ENCODE measurements at regions not wholly inside any gene's neighbourhood (a gene's known extent, or its start where the extent isn't known, plus 50 kb on each side); places are given as distances from the start of the nearest gene placed in this dataset.

DNA sequence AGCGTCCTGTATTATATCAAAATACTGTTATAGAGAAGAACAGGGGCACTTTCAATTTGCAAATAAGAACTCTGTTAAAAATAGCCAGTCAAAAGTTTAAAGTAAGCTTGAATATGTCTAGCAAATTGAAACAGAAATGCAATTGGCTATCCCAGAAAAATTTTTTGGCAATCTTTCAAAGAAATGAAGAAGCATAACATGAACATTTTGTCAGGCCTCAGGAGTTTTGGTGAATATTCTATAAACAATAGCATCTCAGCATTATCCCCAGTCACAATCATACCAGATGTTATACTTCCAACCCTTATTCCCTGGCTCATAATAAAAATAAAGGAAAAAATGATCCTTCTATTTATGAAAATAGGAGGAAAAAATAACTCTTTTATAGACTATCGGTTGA is 252.4 kb downstream of the GRB14 start:
- Histone ChIP-seq H3K4me3 (ENCODE audit: low read depth, low read length) (no peak overlapping the region), H3K27ac (ENCODE audit: low read depth, low read length) (no peak overlapping the region), H3K9me3 (ENCODE audit: control insufficient read depth, insufficient read depth, low read length) (peaks cover 5% of the 10 kb centered on the region; the same call in 1 of the 2 replicates), H3K27me3 (ENCODE audit: control insufficient read depth, insufficient read depth, low read length) (no peaks in the 10 kb centered on the region)
- no peak for DNase-seq (ENCODE audit: low read depth, low spot score)
- ChIA-PET CTCF (no interaction called here), POLR2A (no interaction called here)
- no peak for TF ChIP-seq CTCF (IDR thresholded peaks at IDR 0.05; ENCODE audit: low read depth, low read length)

GRCh38 chr2:164363646-164364045 is 257.6 kb downstream of the GRB14 start:
- CTCF ChIA-PET: no interaction called here

DNA sequence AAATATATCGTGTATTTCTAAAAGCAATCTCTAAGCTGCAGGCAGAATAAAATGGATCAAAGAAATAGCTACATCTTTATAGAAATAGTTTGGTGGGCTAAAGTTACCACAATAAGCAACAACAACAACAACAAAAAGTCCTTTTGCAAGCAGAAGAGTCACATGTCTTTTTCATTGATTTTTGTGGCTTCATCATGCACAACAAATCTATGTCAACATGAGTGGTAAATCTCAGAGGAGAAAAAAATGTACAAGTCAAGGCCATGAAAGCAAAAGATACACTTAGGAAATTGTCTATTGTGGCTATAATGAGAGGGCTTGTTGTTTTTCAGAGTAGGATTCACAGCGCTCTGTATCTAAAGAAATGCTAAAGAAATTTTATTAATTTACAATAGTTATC is 269.7 kb downstream of the GRB14 start:
- Histone ChIP-seq H3K27me3 (ENCODE audit: control insufficient read depth, insufficient read depth, low read length) (no peaks in the 10 kb centered on the region), H3K27ac (ENCODE audit: low read depth, low read length) (no peak overlapping the region), H3K4me3 (ENCODE audit: low read depth, low read length) (no peak overlapping the region), H3K9me3 (ENCODE audit: control insufficient read depth, insufficient read depth, low read length) (no peaks in the 10 kb centered on the region)
- no peak for TF ChIP-seq CTCF (IDR thresholded peaks at IDR 0.05; ENCODE audit: low read depth, low read length)
- CTCF ChIA-PET: no interaction called here
- POLR2A ChIA-PET: no interaction called here
- no peak for DNase-seq (ENCODE audit: low read depth, low spot score)

More at GRCh38 chr2:164363646-164364045, 257.6 kb downstream of the GRB14 start:
- no peak overlapping the region for H3K4me3 ChIP-seq (ENCODE audit: low read depth, low read length)
- no peaks in the 10 kb centered on the region for H3K27me3 ChIP-seq (ENCODE audit: control insufficient read depth, insufficient read depth, low read length)
- H3K27ac ChIP-seq (ENCODE audit: low read depth, low read length): no peak overlapping the region
- DNase-seq (ENCODE audit: low read depth, low spot score): no peak
- POLR2A ChIA-PET: no interaction called here
- TF ChIP-seq CTCF (IDR thresholded peaks at IDR 0.05; ENCODE audit: low read depth, low read length): no peak
- no peaks in the 10 kb centered on the region for H3K9me3 ChIP-seq (ENCODE audit: control insufficient read depth, insufficient read depth, low read length)

- no peak for DNase-seq (ENCODE audit: low read depth, low spot score)
- no peaks in the 10 kb centered on the region for H3K27me3 ChIP-seq (ENCODE audit: control insufficient read depth, insufficient read depth, low read length)
- ChIA-PET CTCF (no interaction called here), POLR2A (no interaction called here)
- H3K9me3 ChIP-seq (ENCODE audit: control insufficient read depth, insufficient read depth, low read length): no peaks in the 10 kb centered on the region
- no peak for TF ChIP-seq CTCF (IDR thresholded peaks at IDR 0.05; ENCODE audit: low read depth, low read length)
- no peak overlapping the region for H3K27ac ChIP-seq (ENCODE audit: low read depth, low read length)
- H3K4me3 ChIP-seq (ENCODE audit: low read depth, low read length): no peak overlapping the region
Measured at GRCh38 chr2:164335947-164336346, 285.3 kb downstream of the GRB14 start.

DNA sequence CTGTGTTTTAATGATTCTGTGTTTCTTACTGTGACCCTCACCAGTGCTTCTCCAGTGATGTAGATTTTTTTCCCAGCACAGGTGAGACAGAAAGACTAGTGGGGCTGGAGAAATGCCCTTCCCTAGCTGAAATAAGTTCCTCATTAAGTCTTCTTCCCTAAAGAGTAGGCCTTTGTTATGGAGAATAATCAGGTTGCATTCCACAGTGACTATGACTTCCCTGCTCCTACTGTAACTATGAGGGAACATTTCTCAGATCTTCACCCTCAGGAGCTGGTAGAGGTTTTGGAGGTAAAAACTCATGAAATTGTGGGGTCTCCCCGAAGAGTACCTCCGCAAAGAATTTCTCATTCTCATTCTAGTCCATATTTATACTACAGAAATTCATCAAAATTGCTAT is 286.2 kb downstream of the GRB14 start:
- Histone ChIP-seq H3K9me3 (ENCODE audit: control insufficient read depth, insufficient read depth, low read length) (no peaks in the 10 kb centered on the region), H3K27me3 (ENCODE audit: control insufficient read depth, insufficient read depth, low read length) (no peaks in the 10 kb centered on the region), H3K27ac (ENCODE audit: low read depth, low read length) (no peak overlapping the region), H3K4me3 (ENCODE audit: low read depth, low read length) (no peak overlapping the region)
- TF ChIP-seq CTCF (IDR thresholded peaks at IDR 0.05; ENCODE audit: low read depth, low read length): no peak
- POLR2A ChIA-PET: no interaction called here
- CTCF ChIA-PET: no interaction called here
- DNase-seq (ENCODE audit: low read depth, low spot score): no peak
